ENCODE measurements at regions not wholly inside any gene's neighbourhood (a gene's known extent, or its start where the extent isn't known, plus 50 kb on each side); places are given as distances from the start of the nearest gene placed in this dataset.

DNA sequence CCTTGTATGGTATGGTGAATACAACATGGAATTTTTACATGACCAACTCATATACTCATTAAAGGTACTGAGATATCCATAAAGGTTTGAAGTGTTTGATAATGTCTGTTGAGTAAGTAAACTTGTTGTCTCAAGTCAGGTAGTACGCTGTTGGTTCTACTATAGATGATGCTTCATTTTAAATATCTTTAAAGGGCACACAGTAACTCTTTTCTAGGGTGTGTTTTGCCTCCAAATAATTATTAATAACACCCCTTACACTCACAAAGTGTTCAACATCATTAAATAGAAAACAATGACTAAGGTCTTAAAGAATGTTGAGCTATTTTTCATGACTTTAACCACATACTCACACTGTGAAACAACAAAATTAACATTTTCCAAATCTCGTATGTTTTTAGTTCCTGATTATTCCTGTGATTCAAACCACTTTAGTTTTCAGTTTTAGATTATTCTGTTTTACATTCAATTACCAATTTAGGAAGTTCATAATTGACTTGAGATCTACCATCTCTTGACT is 220.0 kb upstream of the NANOGP8 start:
- TF ChIP-seq CTCF (conservative IDR thresholded peaks at IDR 0.05; ENCODE audit: low read length) = no peak
- TF ChIP-seq EZH2phosphoT487 (IDR thresholded peaks at IDR 0.05; ENCODE audit: borderline replicate concordance) = no peak
